SK-N-SH treated with all-trans-retinoic acid at 6 μM for 48 hours (cell line): ENCODE measurements at regions not wholly inside any gene's neighbourhood (a gene's known extent, or its start where the extent isn't known, plus 50 kb on each side); places are given as distances from the start of the nearest gene placed in this dataset.

ENCODE experiments used
- ESRRG ChIP-seq: fragments of 250-450 bp; sonication (Bioruptor Pico); IDR thresholded peaks from 2 replicates; pipeline ENCODE4 v1.6.1; 2021; ENCODE audit warnings: mild to moderate bottlenecking
- ISL1 ChIP-seq: fragments of 250-450 bp; sonication (Bioruptor Pico); IDR thresholded peaks from 2 replicates; pipeline ENCODE4 v2.1.2; 2022; ENCODE audit warnings: mild to moderate bottlenecking, moderate library complexity
- ZNF70 ChIP-seq: fragments of 450-650 bp; formaldehyde crosslinking; IDR thresholded peaks from 2 replicates; pipeline ENCODE4 v1.5.0; 2020; ENCODE audit warnings: mild to moderate bottlenecking, moderate library complexity
- TF ChIP-seq, protein P1 (sequence below): fragments of 250-450 bp; sonication (Bioruptor Pico); IDR thresholded peaks from 2 replicates; pipeline ENCODE4 v1.8.0; 2020; ENCODE audit warnings: mild to moderate bottlenecking, moderate library complexity, borderline replicate concordance
- TF ChIP-seq, protein P2 (sequence below): fragments of 250-450 bp; sonication (Bioruptor Pico); IDR thresholded peaks from 2 replicates; pipeline ENCODE4 v1.8.0; 2021; ENCODE audit warnings: low read depth, mild to moderate bottlenecking, moderate library complexity, borderline replicate concordance

DNA sequence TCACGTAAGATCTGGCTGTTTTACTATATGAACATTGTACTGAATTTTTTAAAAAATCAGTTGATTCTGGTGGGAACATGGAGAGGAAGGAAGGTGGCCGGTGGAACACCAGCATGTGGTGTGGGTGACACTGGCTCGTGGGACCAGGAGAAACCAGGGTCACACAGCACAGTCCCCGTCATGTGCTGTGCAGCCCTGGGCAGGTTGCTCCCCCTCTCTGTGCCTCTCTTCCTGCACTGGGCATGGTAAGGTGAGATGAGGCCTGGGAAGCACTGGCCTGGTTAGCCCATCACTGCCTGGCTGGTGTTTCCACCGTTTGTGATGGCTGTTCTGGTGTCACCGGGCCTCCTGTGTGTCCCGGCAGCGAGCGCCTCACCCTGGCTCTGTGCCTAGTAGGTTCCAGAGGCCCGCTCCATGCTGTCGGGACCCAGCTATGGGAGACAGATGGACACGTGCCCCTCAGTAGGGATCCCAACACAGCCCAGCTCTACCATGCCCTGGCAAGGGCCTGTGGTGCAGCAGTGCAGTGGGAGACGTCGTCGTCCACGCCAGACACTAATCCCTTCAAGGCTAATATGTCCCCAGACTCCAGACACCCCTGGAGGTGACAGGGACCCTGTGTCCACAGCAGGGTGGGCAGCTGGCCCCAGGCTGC is 88.2 kb upstream of the LINC01488 start:
- no peak for TF ChIP-seq ISL1 (CRISPR knock-in tag)
- no peak for TF ChIP-seq ESRRG (CRISPR knock-in tag)
- TF ChIP-seq, protein P1, sequence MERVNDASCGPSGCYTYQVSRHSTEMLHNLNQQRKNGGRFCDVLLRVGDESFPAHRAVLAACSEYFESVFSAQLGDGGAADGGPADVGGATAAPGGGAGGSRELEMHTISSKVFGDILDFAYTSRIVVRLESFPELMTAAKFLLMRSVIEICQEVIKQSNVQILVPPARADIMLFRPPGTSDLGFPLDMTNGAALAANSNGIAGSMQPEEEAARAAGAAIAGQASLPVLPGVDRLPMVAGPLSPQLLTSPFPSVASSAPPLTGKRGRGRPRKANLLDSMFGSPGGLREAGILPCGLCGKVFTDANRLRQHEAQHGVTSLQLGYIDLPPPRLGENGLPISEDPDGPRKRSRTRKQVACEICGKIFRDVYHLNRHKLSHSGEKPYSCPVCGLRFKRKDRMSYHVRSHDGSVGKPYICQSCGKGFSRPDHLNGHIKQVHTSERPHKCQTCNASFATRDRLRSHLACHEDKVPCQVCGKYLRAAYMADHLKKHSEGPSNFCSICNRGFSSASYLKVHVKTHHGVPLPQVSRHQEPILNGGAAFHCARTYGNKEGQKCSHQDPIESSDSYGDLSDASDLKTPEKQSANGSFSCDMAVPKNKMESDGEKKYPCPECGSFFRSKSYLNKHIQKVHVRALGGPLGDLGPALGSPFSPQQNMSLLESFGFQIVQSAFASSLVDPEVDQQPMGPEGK (CRISPR knock-in tag), result no peak
- TF ChIP-seq, protein P2, sequence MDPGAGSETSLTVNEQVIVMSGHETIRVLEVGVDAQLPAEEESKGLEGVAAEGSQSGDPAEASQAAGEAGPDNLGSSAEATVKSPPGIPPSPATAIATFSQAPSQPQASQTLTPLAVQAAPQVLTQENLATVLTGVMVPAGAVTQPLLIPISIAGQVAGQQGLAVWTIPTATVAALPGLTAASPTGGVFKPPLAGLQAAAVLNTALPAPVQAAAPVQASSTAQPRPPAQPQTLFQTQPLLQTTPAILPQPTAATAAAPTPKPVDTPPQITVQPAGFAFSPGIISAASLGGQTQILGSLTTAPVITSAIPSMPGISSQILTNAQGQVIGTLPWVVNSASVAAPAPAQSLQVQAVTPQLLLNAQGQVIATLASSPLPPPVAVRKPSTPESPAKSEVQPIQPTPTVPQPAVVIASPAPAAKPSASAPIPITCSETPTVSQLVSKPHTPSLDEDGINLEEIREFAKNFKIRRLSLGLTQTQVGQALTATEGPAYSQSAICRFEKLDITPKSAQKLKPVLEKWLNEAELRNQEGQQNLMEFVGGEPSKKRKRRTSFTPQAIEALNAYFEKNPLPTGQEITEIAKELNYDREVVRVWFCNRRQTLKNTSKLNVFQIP, result no peak
- no peak for TF ChIP-seq ZNF70 (CRISPR knock-in tag)
